Esophagus muscularis mucosa (tissue), 4 donors: ENCODE measurements at regions not wholly inside any gene's neighbourhood (a gene's known extent, or its start where the extent isn't known, plus 50 kb on each side); places are given as distances from the start of the nearest gene placed in this dataset.

Experiments used
- DNase-seq: peaks from one replicate; pipeline ENCODE4 v3.0.0-alpha.2; 2017; ENCODE audit errors: extremely low spot score
- H3K27ac ChIP-seq, 4 donors: fragments of 200-600 bp; sonication (generic); replicated peaks in 1 of 4; 1 replicate in 3 of 4; 2 replicates in 1 of 4; pipeline ENCODE4 v1.5.1; 2016 to 2019; ENCODE audit warnings: mild to moderate bottlenecking in 1 of 4
- H3K27me3 ChIP-seq, 4 donors: fragments of 200-600 bp; sonication (generic); one replicate each; pipeline versions ENCODE4 v1.5.1 to v1.6.0; 2016 to 2019
- H3K36me3 ChIP-seq, 4 donors: fragments of 200-600 bp; sonication (generic); one replicate each; pipeline ENCODE4 v1.5.1; 2016 to 2019
- H3K4me1 ChIP-seq, 4 donors: fragments of 200-600 bp; sonication (generic); one replicate each; pipeline ENCODE4 v1.5.1; 2016 to 2019
- H3K4me3 ChIP-seq, 4 donors: fragments of 200-600 bp; sonication (generic); 1 replicate in 2 of 4; 2 replicates in 2 of 4; pipeline ENCODE4 v1.5.1; 2016 to 2019; ENCODE audit warnings: mild to moderate bottlenecking in 4 of 4, moderate library complexity in 1 of 4
- H3K9me3 ChIP-seq, 4 donors: fragments of 200-600 bp; sonication (generic); 1 replicate in 3 of 4; 2 replicates in 1 of 4; pipeline ENCODE4 v1.5.1; 2016 to 2019
- CTCF ChIP-seq, 3 experiments: fragments of 200-600 bp in 2 of 3; fragments of 450-650 bp in 1 of 3; sonication (generic) in 2 of 3; IDR thresholded peaks; one replicate each; pipeline ENCODE4 v1.5.1; 2017 to 2019; ENCODE audit warnings: antibody characterized with exemption in 3 of 3, mild to moderate bottlenecking in 2 of 3, moderate library complexity in 1 of 3
- EP300 ChIP-seq: sonication (generic); formaldehyde crosslinking; IDR thresholded peaks from one replicate; pipeline ENCODE4 v1.6.1; 2017; ENCODE audit warnings: antibody characterized with exemption
- POLR2A ChIP-seq: fragments of 450-650 bp; IDR thresholded peaks from one replicate; pipeline ENCODE4 v1.6.1; 2017; ENCODE audit warnings: antibody characterized with exemption, moderate library complexity, mild to moderate bottlenecking, low read depth
- POLR2AphosphoS5 ChIP-seq, 2 donors: sonication (generic); formaldehyde crosslinking; IDR thresholded peaks; one replicate each; pipeline ENCODE4 v1.6.1; 2017; ENCODE audit warnings: antibody characterized with exemption in 2 of 2
- WGBS: methylation state at CpG from one replicate; pipeline ENCODE4 v1.1.5; 2018; 5-methylcytosine and 5-hydroxymethylcytosine counted together
- intact Hi-C: fragments of 100-400 bp; cut with DNase I; formaldehyde crosslinking; loops from one replicate; pipeline ENCODE4 v1.15.1; 2023

DNA sequence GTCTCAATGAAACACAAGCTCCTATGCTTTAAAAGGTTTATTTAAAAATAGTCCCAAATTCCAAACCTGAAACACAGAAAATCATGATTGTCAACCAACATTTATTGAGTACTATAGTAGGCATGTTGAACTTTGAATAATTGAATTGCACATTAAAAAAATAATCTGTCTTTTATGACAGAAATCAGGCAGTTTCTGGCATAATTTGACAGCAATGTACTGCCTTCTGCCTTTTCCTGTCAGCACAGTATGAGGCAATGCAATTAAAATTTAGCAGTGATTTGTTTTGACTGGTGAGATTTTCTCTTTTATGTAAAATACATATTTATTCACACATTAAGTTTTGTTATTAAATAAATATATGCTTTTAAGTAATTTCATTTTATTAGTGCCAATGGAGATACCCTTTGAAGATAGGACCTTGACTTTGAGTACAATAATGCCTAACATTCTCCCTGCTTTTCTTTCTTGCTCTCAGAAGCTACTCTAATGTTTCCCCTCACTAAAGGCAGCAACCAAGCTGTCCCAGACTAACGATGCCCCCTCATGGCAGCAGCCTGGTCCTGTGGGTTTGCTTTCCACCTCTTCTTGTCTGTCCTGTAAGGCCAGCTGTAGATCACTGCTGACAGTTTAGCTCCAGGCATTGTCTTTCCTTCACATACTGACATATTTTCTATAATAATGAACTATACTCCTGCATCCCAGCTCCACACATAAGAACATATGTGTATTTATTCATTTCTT, 346.7 kb downstream of the IL20RB start:
- TF ChIP-seq CTCF (IDR thresholded peaks at IDR 0.05), result no peak
- TF ChIP-seq POLR2AphosphoS5 (IDR thresholded peaks at IDR 0.05), result no peak
- TF ChIP-seq EP300, result no peak
- TF ChIP-seq POLR2A, result no peak
- intact Hi-C loops, result no loop called here
- Histone ChIP-seq H3K9me3 (no peaks in the 10 kb centered on the region), H3K4me3 (no peak overlapping the region), H3K27ac (no peak overlapping the region), H3K4me1 (no peaks in the 10 kb centered on the region), H3K36me3 (no peaks in the 10 kb centered on the region), H3K27me3 (no peaks in the 10 kb centered on the region)
- 62% methylated on average over 1 of the region's 1 CpG for WGBS
- no peak for DNase-seq

- no peak overlapping the region for H3K27ac ChIP-seq
- no peak overlapping the region for H3K4me3 ChIP-seq
- peaks cover 0 to 15% (median 5%) of the 10 kb centered on the region in 4 donors for H3K9me3 ChIP-seq
- no peaks in the 10 kb centered on the region for H3K36me3 ChIP-seq
- TF ChIP-seq POLR2A, result no peak
- TF ChIP-seq POLR2AphosphoS5 (IDR thresholded peaks at IDR 0.05), result no peak
- TF ChIP-seq EP300, result no peak
- no peak for TF ChIP-seq CTCF (IDR thresholded peaks at IDR 0.05)
- DNase-seq, result no peak
- intact Hi-C loops, result no loop called here
- no peaks in the 10 kb centered on the region for H3K4me1 ChIP-seq
- H3K27me3 ChIP-seq, result no peaks in the 10 kb centered on the region
- WGBS, result 100% methylated on average over 2 of the region's 2 CpGs
Observed at GRCh38 chr3:137324114-137324513, 366.3 kb downstream of the IL20RB start.

GRCh38 chr3:137325170-137325569, 367.4 kb downstream of the IL20RB start:
- H3K9me3 ChIP-seq, result peaks cover 0 to 10% (median 4%) of the 10 kb centered on the region in 4 donors
- 74% methylated on average over 3 of the region's 3 CpGs for WGBS
- no peaks in the 10 kb centered on the region for H3K36me3 ChIP-seq
- TF ChIP-seq POLR2AphosphoS5 (IDR thresholded peaks at IDR 0.05) (no peak), CTCF (IDR thresholded peaks at IDR 0.05) (no peak), POLR2A (no peak), EP300 (no peak)
- no peaks in the 10 kb centered on the region for H3K4me1 ChIP-seq
- intact Hi-C loops, result no loop called here
- no peaks in the 10 kb centered on the region for H3K27me3 ChIP-seq
- no peak overlapping the region for H3K27ac ChIP-seq
- H3K4me3 ChIP-seq, result no peak overlapping the region
- no peak for DNase-seq

- peaks cover 0 to 4% (median 0%) of the 10 kb centered on the region in 4 donors for H3K27me3 ChIP-seq
- H3K4me1 ChIP-seq, result no peaks in the 10 kb centered on the region
- H3K36me3 ChIP-seq, result no peaks in the 10 kb centered on the region
- H3K27ac ChIP-seq, result no peak overlapping the region
- TF ChIP-seq EP300 (no peak), POLR2A (no peak), POLR2AphosphoS5 (IDR thresholded peaks at IDR 0.05) (no peak), CTCF (IDR thresholded peaks at IDR 0.05) (no peak)
- WGBS, result 78% methylated on average over 3 of the region's 3 CpGs
- H3K9me3 ChIP-seq, result peaks cover 0 to 10% (median 4%) of the 10 kb centered on the region in 4 donors
- H3K4me3 ChIP-seq, result no peak overlapping the region
- no peak for DNase-seq
- intact Hi-C loops, result loop anchor here (2.0 kb wide), 1 partner anchor 77 kb away; no protein-coding TSS in a partner anchor
Observed at GRCh38 chr3:137325934-137326333, 368.2 kb downstream of the IL20RB start.

GRCh38 chr3:137329594-137329993, 371.8 kb downstream of the IL20RB start:
- Histone ChIP-seq H3K27me3 (peaks cover 0 to 4% (median 0%) of the 10 kb centered on the region in 4 donors), H3K27ac (no peak overlapping the region), H3K36me3 (no peaks in the 10 kb centered on the region), H3K4me1 (no peaks in the 10 kb centered on the region), H3K4me3 (no peak overlapping the region), H3K9me3 (no peaks in the 10 kb centered on the region)
- no peak for TF ChIP-seq EP300
- no peak for TF ChIP-seq POLR2A
- TF ChIP-seq POLR2AphosphoS5 (IDR thresholded peaks at IDR 0.05), result no peak
- no peak for TF ChIP-seq CTCF (IDR thresholded peaks at IDR 0.05)
- DNase-seq, result no peak
- intact Hi-C loops, result no loop called here
- 33% methylated on average over 5 of the region's 5 CpGs for WGBS
